ENCODE measurements at regions not wholly inside any gene's neighbourhood (a gene's known extent, or its start where the extent isn't known, plus 50 kb on each side); places are given as distances from the start of the nearest gene placed in this dataset.

DNA sequence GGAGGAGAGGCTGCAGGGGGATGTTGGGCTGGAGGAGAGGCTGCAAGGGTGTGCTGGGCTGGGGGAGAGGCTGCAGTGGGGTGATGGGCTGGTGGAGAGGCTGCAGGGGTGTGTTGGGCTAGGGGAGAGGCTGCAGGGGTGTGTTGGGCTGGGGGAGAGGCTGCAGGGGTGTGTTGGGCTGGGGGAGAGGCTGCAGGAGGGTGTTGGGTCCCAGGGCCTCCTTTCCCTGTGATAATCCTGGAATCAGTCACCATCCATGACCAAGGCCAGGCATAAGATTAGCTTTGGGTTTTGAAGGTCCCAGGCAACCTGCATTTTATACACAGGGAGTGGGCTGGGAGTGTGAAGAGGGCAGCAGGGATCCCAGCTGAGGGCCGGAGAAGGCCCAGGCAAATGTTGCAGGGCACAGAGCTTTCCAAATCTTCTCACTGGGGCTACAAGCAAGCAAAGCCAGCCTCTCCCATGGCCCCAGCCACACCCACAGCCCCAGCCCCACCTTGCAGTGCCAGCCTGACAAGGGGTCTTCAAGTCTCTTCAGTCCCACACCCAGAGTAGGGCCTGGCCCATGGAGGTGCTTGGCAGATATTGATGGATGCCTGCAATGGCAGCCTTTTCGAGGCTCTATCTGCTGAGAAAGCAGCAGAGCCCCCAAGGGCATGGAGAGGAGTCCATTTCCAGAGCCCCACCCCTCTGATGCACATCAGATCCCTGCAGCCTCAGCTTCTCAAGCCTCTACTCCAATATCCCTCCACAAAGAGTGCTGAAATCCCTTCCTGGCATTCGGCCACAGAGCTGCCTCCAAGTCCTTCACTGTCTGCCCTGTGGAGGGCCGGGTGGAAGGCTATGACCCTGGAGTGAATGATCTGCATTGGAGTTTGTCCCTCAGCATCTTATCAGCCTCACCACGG is 50.3 kb upstream of the GLI2 start:
- no peak for DNase-seq

Data from right hindlimb (tissue), 1 donor.